ENCODE measurements at regions not wholly inside any gene's neighbourhood (a gene's known extent, or its start where the extent isn't known, plus 50 kb on each side); places are given as distances from the start of the nearest gene placed in this dataset.
"Not testable (repeated sequence)": the region's sequence is repeated elsewhere in the genome, so short reads cannot be mapped to it uniquely, and the experiment has no call there.

DNA sequence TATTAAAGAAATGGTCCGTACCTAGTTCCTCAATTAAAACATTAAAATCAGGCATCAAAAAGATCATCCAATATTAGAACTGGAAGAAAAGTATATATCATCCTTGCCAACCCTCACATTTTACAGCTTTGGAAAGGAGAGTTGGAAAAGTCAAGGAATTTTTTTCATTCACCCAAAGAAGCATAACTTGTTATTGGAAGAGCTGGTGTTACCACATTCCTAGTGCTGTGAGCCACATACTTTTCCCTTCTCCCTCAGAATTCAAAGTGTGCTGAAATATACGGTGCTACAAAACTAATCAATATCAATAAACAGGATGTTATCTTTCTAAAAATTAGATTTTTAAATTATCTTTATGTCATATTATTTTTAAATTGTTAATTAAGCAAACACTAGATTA lies 202.1 kb upstream of the FAT3 start:
- no peak for DNase-seq (ENCODE audit: low read depth)
- TF ChIP-seq, protein P1, sequence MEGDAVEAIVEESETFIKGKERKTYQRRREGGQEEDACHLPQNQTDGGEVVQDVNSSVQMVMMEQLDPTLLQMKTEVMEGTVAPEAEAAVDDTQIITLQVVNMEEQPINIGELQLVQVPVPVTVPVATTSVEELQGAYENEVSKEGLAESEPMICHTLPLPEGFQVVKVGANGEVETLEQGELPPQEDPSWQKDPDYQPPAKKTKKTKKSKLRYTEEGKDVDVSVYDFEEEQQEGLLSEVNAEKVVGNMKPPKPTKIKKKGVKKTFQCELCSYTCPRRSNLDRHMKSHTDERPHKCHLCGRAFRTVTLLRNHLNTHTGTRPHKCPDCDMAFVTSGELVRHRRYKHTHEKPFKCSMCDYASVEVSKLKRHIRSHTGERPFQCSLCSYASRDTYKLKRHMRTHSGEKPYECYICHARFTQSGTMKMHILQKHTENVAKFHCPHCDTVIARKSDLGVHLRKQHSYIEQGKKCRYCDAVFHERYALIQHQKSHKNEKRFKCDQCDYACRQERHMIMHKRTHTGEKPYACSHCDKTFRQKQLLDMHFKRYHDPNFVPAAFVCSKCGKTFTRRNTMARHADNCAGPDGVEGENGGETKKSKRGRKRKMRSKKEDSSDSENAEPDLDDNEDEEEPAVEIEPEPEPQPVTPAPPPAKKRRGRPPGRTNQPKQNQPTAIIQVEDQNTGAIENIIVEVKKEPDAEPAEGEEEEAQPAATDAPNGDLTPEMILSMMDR (conservative IDR thresholded peaks at IDR 0.05; ENCODE audit: low read depth, low read length): no peak
- no peak overlapping the region for H3K4me3 ChIP-seq (ENCODE audit: low read depth, low read length)

DNA sequence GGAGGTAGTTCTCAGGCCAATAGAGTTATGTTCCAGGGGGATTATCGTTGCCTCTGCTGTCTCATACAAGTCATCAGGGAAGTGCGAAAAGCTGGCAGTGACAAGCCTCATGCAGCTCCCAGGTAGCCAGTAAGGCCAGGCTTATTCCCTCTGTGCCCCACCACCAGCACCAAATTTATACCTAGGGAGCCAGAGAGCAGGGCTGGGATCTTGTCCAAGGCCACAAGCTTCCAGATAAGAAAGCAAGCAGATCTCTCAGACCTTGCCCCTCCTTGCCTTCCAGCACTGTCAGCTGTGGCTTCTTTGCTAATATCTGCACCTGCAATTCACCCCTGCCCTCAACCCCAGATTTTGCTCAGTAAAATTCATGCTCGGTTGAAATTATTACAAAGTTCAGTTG lies 206.3 kb upstream of the FAT3 start:
- H3K4me3 ChIP-seq (ENCODE audit: low read depth, low read length): no peak overlapping the region
- no peak for DNase-seq (ENCODE audit: low read depth)
- TF ChIP-seq, protein P1 (conservative IDR thresholded peaks at IDR 0.05; ENCODE audit: low read depth, low read length): no peak

DNA sequence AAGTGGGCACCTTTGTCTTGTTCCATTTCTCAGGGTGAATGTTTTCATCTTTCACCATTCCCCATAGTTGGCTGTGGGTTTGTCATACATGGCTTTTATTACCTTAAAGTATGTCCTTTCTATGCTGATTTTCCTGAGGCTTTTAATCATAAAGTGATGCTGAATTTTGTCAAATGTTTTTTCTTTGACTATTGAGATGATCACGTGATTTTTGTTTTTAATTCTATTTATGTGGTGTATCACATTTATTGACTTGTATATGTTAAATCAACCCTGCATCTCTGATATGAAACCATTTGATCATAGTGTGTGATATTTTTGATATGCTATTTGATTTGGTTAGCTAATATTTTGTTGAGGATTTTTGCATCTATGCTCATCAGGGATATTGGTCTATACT lies 216.4 kb upstream of the FAT3 start:
- H3K4me3 ChIP-seq (ENCODE audit: low read depth, low read length): no peak overlapping the region
- TF ChIP-seq, protein P1 (conservative IDR thresholded peaks at IDR 0.05; ENCODE audit: low read depth, low read length): no peak
- no peak for DNase-seq (ENCODE audit: low read depth)

GRCh38 chr11:92002568-92002967 lies 222.1 kb upstream of the FAT3 start:
- no peak for DNase-seq (ENCODE audit: low read depth)
- H3K4me3 ChIP-seq (ENCODE audit: low read depth, low read length): no peak overlapping the region
- TF ChIP-seq, protein P1 (conservative IDR thresholded peaks at IDR 0.05; ENCODE audit: low read depth, low read length): no peak

GRCh38 chr11:91998481-91998880 lies 226.1 kb upstream of the FAT3 start:
- TF ChIP-seq, protein P1 (conservative IDR thresholded peaks at IDR 0.05; ENCODE audit: low read depth, low read length): no peak
- no peak overlapping the region for H3K4me3 ChIP-seq (ENCODE audit: low read depth, low read length)
- no peak for DNase-seq (ENCODE audit: low read depth)

DNA sequence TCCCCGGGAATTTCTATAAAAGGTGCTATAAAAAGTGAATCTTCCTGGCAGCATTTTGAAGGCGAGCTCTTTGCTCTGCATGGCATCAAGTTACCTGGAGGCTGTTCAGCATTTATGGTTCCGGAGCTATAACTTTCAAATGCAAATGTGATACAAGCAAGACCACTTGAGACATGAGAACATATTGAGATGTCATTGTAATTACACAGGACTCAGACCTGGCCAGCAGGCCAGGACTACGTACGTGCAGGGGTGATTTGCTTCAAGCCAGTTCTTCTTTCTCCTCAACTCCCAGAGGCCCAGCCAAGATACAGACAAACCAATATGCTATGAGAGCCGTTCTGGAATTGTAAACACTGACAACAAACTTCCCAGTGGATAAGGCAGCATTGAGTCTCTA lies 227.4 kb upstream of the FAT3 start:
- TF ChIP-seq, protein P1 (conservative IDR thresholded peaks at IDR 0.05; ENCODE audit: low read depth, low read length): no peak
- no peak for DNase-seq (ENCODE audit: low read depth)
- H3K4me3 ChIP-seq (ENCODE audit: low read depth, low read length): no peak overlapping the region

- TF ChIP-seq, protein P1 (conservative IDR thresholded peaks at IDR 0.05; ENCODE audit: low read depth, low read length): no peak
- DNase-seq (ENCODE audit: low read depth): no peak
- H3K4me3 ChIP-seq (ENCODE audit: low read depth, low read length): no peak overlapping the region
Measured at GRCh38 chr11:91996526-91996925, 228.1 kb upstream of the FAT3 start.

DNA sequence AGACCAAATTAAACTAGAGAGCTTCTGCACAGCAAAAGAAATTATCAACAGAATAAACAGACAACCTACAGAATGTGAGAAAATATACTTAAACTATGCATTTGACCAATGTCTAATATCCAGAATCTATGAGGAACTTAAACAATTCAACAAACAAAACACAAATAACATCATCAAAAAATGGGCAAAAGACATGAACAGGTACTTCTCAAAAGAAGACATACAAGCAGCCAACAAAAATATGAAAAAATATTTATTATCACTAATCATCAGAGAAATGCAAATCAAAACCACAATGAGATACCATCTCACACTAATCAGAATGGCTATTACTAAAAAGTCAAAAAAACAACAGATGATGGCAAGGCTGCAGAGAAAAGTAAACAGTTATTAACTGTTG lies 236.2 kb upstream of the FAT3 start:
- DNase-seq (ENCODE audit: low read depth); H3K4me3 ChIP-seq (ENCODE audit: low read depth, low read length): not testable (repeated sequence)
